Cardiac septum (tissue), 1 donor: ENCODE measurements at regions not wholly inside any gene's neighbourhood (a gene's known extent, or its start where the extent isn't known, plus 50 kb on each side); places are given as distances from the start of the nearest gene placed in this dataset.

ENCODE experiments used
- DNase-seq: peaks from one replicate; pipeline ENCODE4 v3.0.0-alpha.2; 2020; ENCODE audit warnings: low spot score
- intact Hi-C: fragments of 100-400 bp; cut with DNase I; formaldehyde crosslinking; loops from one replicate; pipeline ENCODE4 v1.14.0; 2022
- donor health status: DM: no; HTN: no; CAD: no.

DNA sequence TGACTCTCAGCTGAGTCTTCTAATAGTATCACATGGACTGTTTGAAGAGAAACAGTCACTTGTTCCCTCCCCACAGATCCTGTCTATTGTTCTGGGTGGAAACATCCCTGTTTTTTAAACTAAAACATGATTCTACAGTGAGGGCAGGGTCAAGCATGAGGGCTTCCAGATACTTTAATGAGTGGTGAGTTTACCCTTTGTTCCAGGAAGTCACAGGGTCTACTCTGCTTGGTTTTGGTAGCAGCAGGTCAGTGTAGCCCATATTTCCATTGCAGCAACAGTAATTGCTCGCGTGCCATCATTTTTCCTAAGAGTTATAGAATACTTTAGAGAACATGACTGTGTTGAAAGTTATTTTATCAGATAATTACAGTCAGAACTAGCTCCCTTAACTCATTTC is 87.4 kb downstream of the ZNF732 start:
- intact Hi-C loops: no loop called here
- no peak for DNase-seq

DNA sequence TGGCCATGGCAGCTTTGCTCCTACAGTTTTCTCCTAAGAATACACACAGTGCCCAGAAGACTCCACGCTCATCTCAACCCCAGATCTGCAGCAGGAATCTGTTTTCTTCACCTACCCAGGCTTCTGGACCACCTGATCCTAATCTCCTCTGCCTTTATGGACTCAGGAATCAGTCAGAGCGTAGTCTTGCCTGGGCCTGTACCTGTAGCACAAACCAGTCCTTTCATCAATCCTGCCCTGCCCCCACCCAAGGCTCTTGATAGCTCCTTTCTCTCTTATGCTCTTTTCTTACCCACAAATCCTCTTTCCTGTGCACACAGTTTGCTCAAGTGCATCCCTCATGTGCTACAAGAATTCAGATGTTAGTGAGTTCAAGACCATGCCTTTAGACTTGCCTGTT is 89.7 kb downstream of the ZNF718 start:
- intact Hi-C loops: loop anchor here (5.0 kb wide), 1 partner anchor 92 kb away; the partner anchor contains the start of gene ZNF718
- DNase-seq: no peak
